ENCODE measurements at regions not wholly inside any gene's neighbourhood (a gene's known extent, or its start where the extent isn't known, plus 50 kb on each side); places are given as distances from the start of the nearest gene placed in this dataset.
"Not testable (repeated sequence)": the region's sequence is repeated elsewhere in the genome, so short reads cannot be mapped to it uniquely, and the experiment has no call there.

GRCh38 chr4:173626277-173626676 is 96.2 kb upstream of the HAND2 start:
- intact Hi-C loops (cut with DNase I, micrococcal nuclease), result no loop called here
- no peak for DNase-seq
- ATAC-seq, result no peak

- ATAC-seq; DNase-seq; intact Hi-C loops (cut with DNase I, micrococcal nuclease): not testable (repeated sequence)
Observed at GRCh38 chr4:173618648-173619047, 88.6 kb upstream of the HAND2 start.

- DNase-seq (no peak), ATAC-seq (no peak)
- intact Hi-C loops (cut with DNase I, micrococcal nuclease), result no loop called here
Observed at GRCh38 chr4:173609158-173609557, 79.1 kb upstream of the HAND2 start.

GRCh38 chr4:173608632-173609031 is 78.6 kb upstream of the HAND2 start:
- intact Hi-C loops (cut with DNase I, micrococcal nuclease); ATAC-seq: not testable (repeated sequence)
- peak in 1 of 2 donors; percentile 52 for DNase-seq

GRCh38 chr4:173591760-173592159 is 61.7 kb upstream of the HAND2 start:
- intact Hi-C loops (cut with DNase I, micrococcal nuclease), result no loop called here
- DNase-seq, result no peak
- no peak for ATAC-seq

GRCh38 chr4:173590697-173591096 is 60.7 kb upstream of the HAND2 start:
- DNase-seq (no peak), ATAC-seq (no peak)
- intact Hi-C loops (cut with DNase I, micrococcal nuclease), result no loop called here

GRCh38 chr4:173585876-173586572 is 56.0 kb upstream of the HAND2 start:
- intact Hi-C loops (cut with DNase I, micrococcal nuclease), result no loop called here
- DNase-seq (no peak), ATAC-seq (peak; percentile 41)

GRCh38 chr4:173584506-173584905 is 54.5 kb upstream of the HAND2 start:
- ATAC-seq, result no peak
- no peak for DNase-seq
- intact Hi-C loops (cut with DNase I, micrococcal nuclease), result no loop called here
